Muscle of leg (tissue), 3 donors: ENCODE measurements at regions not wholly inside any gene's neighbourhood (a gene's known extent, or its start where the extent isn't known, plus 50 kb on each side); places are given as distances from the start of the nearest gene placed in this dataset.

ENCODE experiments used
- DNase-seq: peaks from one replicate; pipeline ENCODE4 v3.0.0; 2013
- H3K27ac ChIP-seq: one replicate; pipeline ENCODE4 v1.5.1; 2013; ENCODE audit warnings: mild to moderate bottlenecking, low read length, control low read depth
- H3K27me3 ChIP-seq: one replicate; pipeline ENCODE4 v1.6.1; 2013; ENCODE audit warnings: low read length; ENCODE audit not compliant: control insufficient read depth, insufficient read depth
- H3K36me3 ChIP-seq: one replicate; pipeline ENCODE4 v1.6.1; 2013; ENCODE audit warnings: low read length; ENCODE audit not compliant: control insufficient read depth, insufficient read depth
- H3K4me1 ChIP-seq: one replicate; pipeline ENCODE4 v1.6.1; 2013; ENCODE audit warnings: low read length; ENCODE audit not compliant: control insufficient read depth, insufficient read depth
- H3K4me3 ChIP-seq: one replicate; pipeline ENCODE4 v1.5.1; 2013; ENCODE audit warnings: low read length, control low read depth
- H3K9me3 ChIP-seq: replicated peaks from 2 replicates; pipeline ENCODE4 v1.6.1; 2013; ENCODE audit warnings: low read depth, low read length; ENCODE audit not compliant: control insufficient read depth
- WGBS: methylation state at CpG from one replicate; pipeline ENCODE4 v1.1.5; 2013; ENCODE audit warnings: missing lambda C conversion rate; ENCODE audit not compliant: insufficient coverage; 5-methylcytosine and 5-hydroxymethylcytosine counted together

GRCh38 chr18:34643989-34644388, 66.1 kb upstream of the DTNA start:
- no CpG with 5 or more reads among the region's 2 CpGs for WGBS
- no peak overlapping the region for H3K27ac ChIP-seq
- H3K4me3 ChIP-seq, result no peak overlapping the region
- H3K9me3 ChIP-seq, result no peaks in the 10 kb centered on the region
- DNase-seq, result peak; percentile 43
- no peaks in the 10 kb centered on the region for H3K4me1 ChIP-seq
- H3K36me3 ChIP-seq, result no peaks in the 10 kb centered on the region
- H3K27me3 ChIP-seq, result no peaks in the 10 kb centered on the region

GRCh38 chr18:34647251-34647650, 62.8 kb upstream of the DTNA start:
- no peak for DNase-seq
- no peak overlapping the region for H3K27ac ChIP-seq
- H3K36me3 ChIP-seq, result no peaks in the 10 kb centered on the region
- H3K27me3 ChIP-seq, result no peaks in the 10 kb centered on the region
- H3K4me1 ChIP-seq, result peaks cover 2% of the 10 kb centered on the region
- no peak overlapping the region for H3K4me3 ChIP-seq
- no CpG with 5 or more reads among the region's 4 CpGs for WGBS
- H3K9me3 ChIP-seq, result no peaks in the 10 kb centered on the region

- H3K27me3 ChIP-seq, result no peaks in the 10 kb centered on the region
- H3K9me3 ChIP-seq, result no peaks in the 10 kb centered on the region
- no peaks in the 10 kb centered on the region for H3K36me3 ChIP-seq
- H3K27ac ChIP-seq, result no peak overlapping the region
- H3K4me3 ChIP-seq, result no peak overlapping the region
- peaks cover 2% of the 10 kb centered on the region for H3K4me1 ChIP-seq
- DNase-seq, result no peak
- WGBS, result 56% methylated on average over 1 of the region's 3 CpGs
These were observed 61.7 kb upstream of the DTNA start for GRCh38 chr18:34648269-34648985.

GRCh38 chr18:34649080-34649479, 61.0 kb upstream of the DTNA start:
- Histone ChIP-seq H3K27ac (no peak overlapping the region), H3K36me3 (no peaks in the 10 kb centered on the region), H3K4me1 (peaks cover 2% of the 10 kb centered on the region), H3K4me3 (no peak overlapping the region), H3K27me3 (no peaks in the 10 kb centered on the region), H3K9me3 (no peaks in the 10 kb centered on the region)
- no CpG with 5 or more reads among the region's 4 CpGs for WGBS
- DNase-seq, result no peak

GRCh38 chr18:34650121-34650545, 60.0 kb upstream of the DTNA start:
- Histone ChIP-seq H3K27me3 (no peaks in the 10 kb centered on the region), H3K27ac (no peak overlapping the region), H3K4me1 (peaks cover 2% of the 10 kb centered on the region), H3K9me3 (no peaks in the 10 kb centered on the region), H3K4me3 (no peak overlapping the region), H3K36me3 (no peaks in the 10 kb centered on the region)
- 8% methylated on average over 3 of the region's 5 CpGs for WGBS
- DNase-seq, result peak; percentile 72

GRCh38 chr18:34651586-34652369, 58.3 kb upstream of the DTNA start:
- H3K27me3 ChIP-seq, result no peaks in the 10 kb centered on the region
- H3K36me3 ChIP-seq, result no peaks in the 10 kb centered on the region
- H3K4me3 ChIP-seq, result no peak overlapping the region
- H3K4me1 ChIP-seq, result peaks cover 2% of the 10 kb centered on the region
- 75% methylated on average over 2 of the region's 6 CpGs for WGBS
- no peak overlapping the region for H3K27ac ChIP-seq
- H3K9me3 ChIP-seq, result no peaks in the 10 kb centered on the region
- DNase-seq, result no peak

- Histone ChIP-seq H3K4me1 (no peaks in the 10 kb centered on the region), H3K27ac (no peak overlapping the region), H3K27me3 (no peaks in the 10 kb centered on the region), H3K4me3 (no peak overlapping the region), H3K9me3 (no peaks in the 10 kb centered on the region), H3K36me3 (no peaks in the 10 kb centered on the region)
- no CpG with 5 or more reads among the region's 2 CpGs for WGBS
- no peak for DNase-seq
These were observed 55.0 kb upstream of the DTNA start for GRCh38 chr18:34655131-34655530.

- no peaks in the 10 kb centered on the region for H3K36me3 ChIP-seq
- DNase-seq, result no peak
- H3K27me3 ChIP-seq, result no peaks in the 10 kb centered on the region
- H3K9me3 ChIP-seq, result no peaks in the 10 kb centered on the region
- no peak overlapping the region for H3K27ac ChIP-seq
- H3K4me3 ChIP-seq, result no peak overlapping the region
- WGBS, result no CpG with 5 or more reads among the region's 4 CpGs
- H3K4me1 ChIP-seq, result no peaks in the 10 kb centered on the region
These were observed 52.1 kb upstream of the DTNA start for GRCh38 chr18:34657860-34658500.

- Histone ChIP-seq H3K4me1 (no peaks in the 10 kb centered on the region), H3K4me3 (no peak overlapping the region), H3K9me3 (no peaks in the 10 kb centered on the region), H3K27me3 (no peaks in the 10 kb centered on the region), H3K27ac (peak overlapping the region; percentile 45), H3K36me3 (no peaks in the 10 kb centered on the region)
- DNase-seq, result peak; percentile 84
- WGBS, result 45% methylated on average over 4 of the region's 8 CpGs
These were observed 50.2 kb upstream of the DTNA start for GRCh38 chr18:34659579-34660517.
